Tibial nerve (tissue), 4 donors: ENCODE measurements at regions not wholly inside any gene's neighbourhood (a gene's known extent, or its start where the extent isn't known, plus 50 kb on each side); places are given as distances from the start of the nearest gene placed in this dataset.

ENCODE experiments used
- DNase-seq, 2 donors: peaks; one replicate each; pipeline ENCODE4 v3.0.0-alpha.2; 2019; ENCODE audit warnings: low spot score in 2 of 2
- H3K27ac ChIP-seq, 4 donors: fragments of 200-600 bp; sonication (generic) in 3 of 4; one replicate each; pipeline ENCODE4 v1.5.1; 2017 to 2019; ENCODE audit warnings: mild to moderate bottlenecking in 1 of 4
- H3K27me3 ChIP-seq, 2 donors: fragments of 200-600 bp; sonication (generic) in 1 of 2; one replicate each; pipeline versions ENCODE4 v1.5.1 to v1.6.0; 2017 to 2019
- H3K36me3 ChIP-seq, 3 donors: fragments of 200-600 bp; sonication (generic); one replicate each; pipeline ENCODE4 v1.5.1; 2018 to 2019
- H3K4me1 ChIP-seq, 4 donors: fragments of 200-600 bp; sonication (generic) in 3 of 4; one replicate each; pipeline ENCODE4 v1.5.1; 2017 to 2019
- H3K4me3 ChIP-seq, 4 donors: fragments of 200-600 bp; sonication (generic) in 3 of 4; one replicate each; pipeline ENCODE4 v1.5.1; 2017 to 2019; ENCODE audit warnings: mild to moderate bottlenecking in 1 of 4, moderate library complexity in 1 of 4
- H3K9me3 ChIP-seq, 4 donors: fragments of 200-600 bp; sonication (generic) in 3 of 4; one replicate each; pipeline ENCODE4 v1.5.1; 2017 to 2019
- EP300 ChIP-seq, 2 donors: sonication (generic); formaldehyde crosslinking; IDR thresholded peaks; one replicate each; pipeline ENCODE4 v1.6.1; 2017; ENCODE audit warnings: antibody characterized with exemption in 2 of 2, mild to moderate bottlenecking in 1 of 2
- POLR2A ChIP-seq, 2 donors: fragments of 450-650 bp; IDR thresholded peaks; one replicate each; pipeline ENCODE4 v1.6.1; 2017; ENCODE audit warnings: antibody characterized with exemption in 2 of 2, mild to moderate bottlenecking in 2 of 2, moderate library complexity in 2 of 2
- WGBS, 2 donors: methylation state at CpG; one replicate each; pipeline ENCODE4 v1.1.5; 2018; 5-methylcytosine and 5-hydroxymethylcytosine counted together
- TF ChIP-seq, protein P1 (sequence below), 5 experiments: fragments of 200-600 bp in 3 of 5; fragments of 450-650 bp in 2 of 5; sonication (generic) in 3 of 5; IDR thresholded peaks; one replicate each; pipeline ENCODE4 v1.5.1; 2016 to 2019; ENCODE audit warnings: antibody characterized with exemption in 5 of 5, mild to moderate bottlenecking in 3 of 5, moderate library complexity in 2 of 5

DNA sequence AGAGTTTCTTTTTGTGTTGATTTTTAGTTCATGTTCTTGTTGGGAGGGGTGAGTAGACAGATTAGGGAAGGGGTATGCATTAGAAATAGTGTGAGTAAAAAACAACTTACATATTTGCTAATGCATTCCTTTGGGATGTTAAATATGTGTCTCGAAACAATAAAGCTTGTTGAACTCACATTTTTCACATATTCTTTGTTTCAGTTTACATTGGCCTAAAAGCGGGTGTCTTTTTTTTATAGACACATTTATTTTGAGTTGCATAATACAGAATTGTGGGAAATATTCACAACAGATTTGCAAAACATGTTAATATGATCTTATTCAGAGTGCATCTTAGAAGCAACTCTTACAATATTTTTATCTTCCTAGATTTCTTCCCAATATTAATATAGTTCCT is 337.5 kb upstream of the CNTNAP2 start:
- Histone ChIP-seq H3K4me1 (no peaks in the 10 kb centered on the region), H3K27me3 (no peaks in the 10 kb centered on the region), H3K27ac (no peak overlapping the region), H3K4me3 (no peak overlapping the region), H3K36me3 (no peaks in the 10 kb centered on the region), H3K9me3 (no peaks in the 10 kb centered on the region)
- no peak for TF ChIP-seq POLR2A (IDR thresholded peaks at IDR 0.05)
- TF ChIP-seq, protein P1, sequence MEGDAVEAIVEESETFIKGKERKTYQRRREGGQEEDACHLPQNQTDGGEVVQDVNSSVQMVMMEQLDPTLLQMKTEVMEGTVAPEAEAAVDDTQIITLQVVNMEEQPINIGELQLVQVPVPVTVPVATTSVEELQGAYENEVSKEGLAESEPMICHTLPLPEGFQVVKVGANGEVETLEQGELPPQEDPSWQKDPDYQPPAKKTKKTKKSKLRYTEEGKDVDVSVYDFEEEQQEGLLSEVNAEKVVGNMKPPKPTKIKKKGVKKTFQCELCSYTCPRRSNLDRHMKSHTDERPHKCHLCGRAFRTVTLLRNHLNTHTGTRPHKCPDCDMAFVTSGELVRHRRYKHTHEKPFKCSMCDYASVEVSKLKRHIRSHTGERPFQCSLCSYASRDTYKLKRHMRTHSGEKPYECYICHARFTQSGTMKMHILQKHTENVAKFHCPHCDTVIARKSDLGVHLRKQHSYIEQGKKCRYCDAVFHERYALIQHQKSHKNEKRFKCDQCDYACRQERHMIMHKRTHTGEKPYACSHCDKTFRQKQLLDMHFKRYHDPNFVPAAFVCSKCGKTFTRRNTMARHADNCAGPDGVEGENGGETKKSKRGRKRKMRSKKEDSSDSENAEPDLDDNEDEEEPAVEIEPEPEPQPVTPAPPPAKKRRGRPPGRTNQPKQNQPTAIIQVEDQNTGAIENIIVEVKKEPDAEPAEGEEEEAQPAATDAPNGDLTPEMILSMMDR (IDR thresholded peaks at IDR 0.05) = no peak
- TF ChIP-seq EP300 (IDR thresholded peaks at IDR 0.05) = no peak
- DNase-seq = no peak
- 22 to 28% methylated on average over 2 of the region's 2 CpGs for WGBS, 2 donors

DNA sequence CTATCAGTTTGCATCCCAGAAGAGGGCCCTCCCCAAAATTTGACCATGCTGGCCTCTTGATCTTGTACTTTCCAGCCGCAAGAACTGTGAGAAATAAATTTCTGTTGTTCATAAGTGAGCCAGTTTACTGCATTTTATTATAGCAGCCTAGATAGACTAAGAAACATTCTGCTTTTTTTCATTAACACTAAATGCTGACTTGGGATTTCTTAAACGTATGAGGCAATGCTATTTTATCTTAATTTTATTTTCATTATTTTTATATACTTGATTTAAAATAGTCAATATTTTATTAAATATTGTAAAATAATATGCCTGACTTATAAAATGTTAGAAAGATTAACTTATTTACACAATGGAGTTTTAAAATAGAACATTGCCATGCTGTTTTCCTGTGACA is 341.8 kb upstream of the CNTNAP2 start:
- H3K4me1 ChIP-seq = no peaks in the 10 kb centered on the region
- no peak for DNase-seq
- no peak overlapping the region for H3K27ac ChIP-seq
- H3K36me3 ChIP-seq = no peaks in the 10 kb centered on the region
- H3K27me3 ChIP-seq = no peaks in the 10 kb centered on the region
- TF ChIP-seq POLR2A (IDR thresholded peaks at IDR 0.05) (no peak), EP300 (IDR thresholded peaks at IDR 0.05) (no peak)
- TF ChIP-seq, protein P1 (IDR thresholded peaks at IDR 0.05) = no peak
- no peaks in the 10 kb centered on the region for H3K9me3 ChIP-seq
- no peak overlapping the region for H3K4me3 ChIP-seq
- 38 to 43% methylated on average over 2 of the region's 2 CpGs for WGBS, 2 donors

DNA sequence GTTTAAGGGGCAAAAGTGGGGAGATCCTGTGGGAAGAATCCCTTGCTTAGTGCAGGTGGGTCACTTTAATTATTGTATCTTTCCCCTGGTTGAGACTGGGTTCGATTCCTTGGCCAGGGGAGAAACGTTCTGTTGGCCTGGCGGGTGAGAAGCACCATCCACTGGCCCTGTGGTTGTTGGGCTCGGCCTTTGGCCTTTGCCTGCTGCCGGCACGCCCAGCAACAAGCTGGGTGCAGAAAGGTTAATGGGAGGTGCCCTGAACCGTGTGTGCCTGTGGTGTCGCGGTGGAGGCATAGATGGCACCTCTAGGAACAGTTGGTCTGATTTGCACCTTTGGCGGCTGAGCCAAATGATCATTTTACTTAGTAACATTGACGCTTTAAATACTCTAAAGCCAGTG is 363.6 kb upstream of the CNTNAP2 start:
- no peaks in the 10 kb centered on the region for H3K4me1 ChIP-seq
- WGBS, 2 donors = 86 to 95% methylated on average over 11 of the region's 11 CpGs

DNA sequence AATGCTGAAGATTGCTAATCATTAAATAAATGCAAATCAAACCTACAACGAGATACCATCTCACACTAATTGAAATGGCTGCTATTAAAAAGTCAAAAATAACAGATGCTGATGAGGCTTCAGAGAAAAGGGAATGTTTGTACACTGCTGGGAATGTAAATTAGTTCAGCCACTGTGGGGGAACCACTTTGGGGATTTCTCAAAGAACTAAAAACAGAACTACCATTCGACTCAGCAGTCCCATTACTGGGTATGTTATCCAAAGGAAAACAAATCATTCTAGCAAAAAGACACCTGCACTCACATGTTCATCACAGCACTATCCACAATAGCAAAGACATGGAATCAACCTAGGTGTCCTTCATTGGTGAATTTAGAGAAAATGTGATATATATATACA is 379.0 kb upstream of the CNTNAP2 start:
- H3K36me3 ChIP-seq = no peaks in the 10 kb centered on the region
- 84 to 85% methylated on average over 2 of the region's 2 CpGs for WGBS, 2 donors
- no peak overlapping the region for H3K4me3 ChIP-seq
- H3K27ac ChIP-seq = no peak overlapping the region
- no peaks in the 10 kb centered on the region for H3K27me3 ChIP-seq
- H3K4me1 ChIP-seq = no peaks in the 10 kb centered on the region
- no peaks in the 10 kb centered on the region for H3K9me3 ChIP-seq
- TF ChIP-seq, protein P1 (IDR thresholded peaks at IDR 0.05) = no peak
- no peak for TF ChIP-seq EP300 (IDR thresholded peaks at IDR 0.05)
- DNase-seq = no peak

More for the DNA sequence above, 363.6 kb upstream of the CNTNAP2 start:
- Histone ChIP-seq H3K27ac (no peak overlapping the region), H3K27me3 (no peaks in the 10 kb centered on the region), H3K4me3 (no peak overlapping the region), H3K36me3 (no peaks in the 10 kb centered on the region), H3K9me3 (peaks cover 0 to 19% (median 0%) of the 10 kb centered on the region in 4 donors)
- TF ChIP-seq POLR2A (IDR thresholded peaks at IDR 0.05) (no peak), EP300 (IDR thresholded peaks at IDR 0.05) (no peak)
- TF ChIP-seq, protein P1 (IDR thresholded peaks at IDR 0.05) = no peak
- no peak for DNase-seq

DNA sequence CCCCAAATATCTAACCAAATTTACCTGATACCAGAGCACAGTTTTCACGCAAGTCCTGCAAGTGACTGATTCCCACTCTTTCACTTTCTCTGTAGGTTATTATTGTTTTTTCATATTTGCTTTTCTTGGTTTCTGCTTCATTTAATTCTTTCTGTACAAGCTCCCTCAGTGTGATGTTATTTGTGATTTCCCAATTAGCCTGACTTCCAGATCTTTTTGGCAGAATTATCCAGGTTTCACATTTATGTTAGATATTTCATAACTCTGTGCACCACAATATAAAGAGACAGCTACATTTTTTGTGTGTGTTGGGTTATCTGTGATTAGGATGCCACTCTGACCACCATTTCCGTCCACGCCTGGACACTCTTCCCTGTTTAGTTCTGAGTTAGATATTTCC is 381.5 kb upstream of the CNTNAP2 start:
- Histone ChIP-seq H3K4me1 (no peaks in the 10 kb centered on the region), H3K27me3 (no peaks in the 10 kb centered on the region), H3K9me3 (no peaks in the 10 kb centered on the region), H3K4me3 (no peak overlapping the region), H3K27ac (no peak overlapping the region), H3K36me3 (no peaks in the 10 kb centered on the region)
- WGBS, 2 donors = 90% methylated on average over 3 of the region's 3 CpGs
- DNase-seq = no peak
- TF ChIP-seq EP300 (IDR thresholded peaks at IDR 0.05) = no peak
- TF ChIP-seq, protein P1 (IDR thresholded peaks at IDR 0.05) = no peak
- no peak for TF ChIP-seq POLR2A (IDR thresholded peaks at IDR 0.05)
